SK-N-SH (cell line): ENCODE measurements at regions not wholly inside any gene's neighbourhood (a gene's known extent, or its start where the extent isn't known, plus 50 kb on each side); places are given as distances from the start of the nearest gene placed in this dataset.

ENCODE experiments used
- CTCF ChIA-PET: fragments of 300-600, 350-600 bp; formaldehyde crosslinking; extraction: SDS; loops from one replicate; lab custom pipeline; 2021; lab: Yijun Ruan, JAX
- POLR2A ChIA-PET: fragments of 350-600 bp; sonication (Branson Sonifier 250); formaldehyde crosslinking; extraction: SDS; loops from one replicate; lab custom pipeline; 2020; ENCODE audit warnings: antibody characterized with exemption, inconsistent platforms; lab: Yijun Ruan, JAX
- DNase-seq: peaks from one replicate; pipeline ENCODE4 v3.0.0; 2012
- H2AFZ ChIP-seq: fragments of 200-600 bp; sonication (generic); 2 replicates; pipeline ENCODE4 v1.8.1; 2016; ENCODE audit warnings: antibody characterized with exemption, mild to moderate bottlenecking, low read depth
- H3F3A ChIP-seq: fragments of 200-600 bp; sonication (generic); replicated peaks from 2 replicates; pipeline ENCODE3; 2016; ENCODE audit warnings: antibody characterized with exemption, mild to moderate bottlenecking; ENCODE audit not compliant: insufficient read depth
- H3K27ac ChIP-seq, 2 experiments: fragments of 200-500 bp in 1 of 2; fragments of 200-600 bp in 1 of 2; sonication (Bioruptor generic) in 1 of 2; sonication (generic), shearing (Covaris generic) in 1 of 2; 2 replicates each; pipeline versions ENCODE4 v1.5.1 to v1.6.1; 2014 to 2016; ENCODE audit warnings: low read depth in 2 of 2, inconsistent platforms in 1 of 2, low read length in 1 of 2, mild to moderate bottlenecking in 1 of 2, mixed read lengths in 1 of 2
- H3K27me3 ChIP-seq: fragments of 200-600 bp; sonication (generic), shearing (Covaris generic); 2 replicates; pipeline ENCODE4 v1.6.1; 2016; ENCODE audit warnings: mixed run types; ENCODE audit not compliant: insufficient read depth
- H3K36me3 ChIP-seq, 2 experiments: fragments of 200-500 bp in 1 of 2; fragments of 200-600 bp in 1 of 2; sonication (Bioruptor generic) in 1 of 2; sonication (generic) in 1 of 2; replicated peaks in 1 of 2; 2 replicates each; pipeline versions ENCODE3 to v1.5.1; 2014 to 2016; ENCODE audit warnings: low read length in 1 of 2, mild to moderate bottlenecking in 1 of 2; ENCODE audit not compliant: insufficient read depth in 2 of 2, control insufficient read depth in 1 of 2
- H3K4me1 ChIP-seq, 2 experiments: fragments of 200-500 bp in 1 of 2; fragments of 200-600 bp in 1 of 2; sonication (Bioruptor generic) in 1 of 2; sonication (generic), shearing (Covaris generic) in 1 of 2; 2 replicates each; pipeline versions ENCODE4 v1.5.1 to v1.6.1; 2014 to 2016; ENCODE audit warnings: low read depth in 1 of 2, low read length in 1 of 2, mixed run types in 1 of 2; ENCODE audit not compliant: insufficient read depth in 2 of 2, control insufficient read depth in 1 of 2
- H3K4me2 ChIP-seq: fragments of 200-600 bp; sonication (generic), shearing (Covaris generic); 2 replicates; pipeline ENCODE4 v1.6.1; 2017; ENCODE audit warnings: mixed run types
- H3K4me3 ChIP-seq, 2 experiments: fragments of 200-500 bp in 1 of 2; fragments of 200-600 bp in 1 of 2; sonication (Bioruptor generic) in 1 of 2; sonication (generic), shearing (Covaris generic) in 1 of 2; 2 replicates each; pipeline versions ENCODE4 v1.5.1 to v1.8.1; 2014 to 2016; ENCODE audit warnings: low read depth in 2 of 2, inconsistent platforms in 1 of 2, low read length in 1 of 2, mild to moderate bottlenecking in 1 of 2, mixed read lengths in 1 of 2, moderate library complexity in 1 of 2
- H3K79me2 ChIP-seq: fragments of 200-600 bp; sonication (generic); 2 replicates; pipeline ENCODE4 v1.8.1; 2017; ENCODE audit warnings: mild to moderate bottlenecking; ENCODE audit not compliant: insufficient read depth
- H3K9ac ChIP-seq: fragments of 200-600 bp; sonication (generic); 2 replicates; pipeline ENCODE4 v1.6.1; 2017; ENCODE audit warnings: mixed run types
- H3K9me2 ChIP-seq: fragments of 200-600 bp; sonication (generic); 2 replicates; pipeline ENCODE4 v1.6.1; 2017; ENCODE audit warnings: mixed run types
- H3K9me3 ChIP-seq: fragments of 200-600 bp; sonication (generic); 2 replicates; pipeline ENCODE4 v1.6.1; 2017; ENCODE audit warnings: mixed run types, mild to moderate bottlenecking, moderate library complexity
- H4K20me1 ChIP-seq: fragments of 200-600 bp; sonication (generic); 2 replicates; pipeline ENCODE4 v1.6.1; 2017; ENCODE audit warnings: mild to moderate bottlenecking, mixed run types; ENCODE audit not compliant: insufficient read depth
- EZH2phosphoT487 ChIP-seq: fragments of 200-600 bp; sonication (generic); IDR thresholded peaks from 2 replicates; pipeline ENCODE4 v1.6.1; 2017; ENCODE audit warnings: low read depth, mixed run types, mild to moderate bottlenecking, antibody characterized with exemption, moderate library complexity, borderline replicate concordance
- FOXJ3 ChIP-seq: sonication (generic); formaldehyde crosslinking; IDR thresholded peaks from 2 replicates; pipeline ENCODE4 v1.5.1; 2020; ENCODE audit warnings: mild to moderate bottlenecking, missing genetic modification reagents
- GABPA ChIP-seq: IDR thresholded peaks from 2 replicates; pipeline ENCODE4 v1.4.0; 2012; ENCODE audit warnings: low read depth, mild to moderate bottlenecking
- GATA2 ChIP-seq: sonication (generic); formaldehyde crosslinking; IDR thresholded peaks from 2 replicates; pipeline ENCODE4 v1.5.0; 2020; ENCODE audit warnings: mild to moderate bottlenecking, missing genetic modification reagents
- MEF2A ChIP-seq: IDR thresholded peaks from 2 replicates; pipeline ENCODE4 v1.4.0; 2012; ENCODE audit warnings: low read depth, borderline replicate concordance
- NFIC ChIP-seq: IDR thresholded peaks from 2 replicates; pipeline ENCODE4 v1.4.0; 2012; ENCODE audit warnings: borderline replicate concordance
- RAD21 ChIP-seq: IDR thresholded peaks from 2 replicates; pipeline ENCODE4 v1.6.1; 2012; ENCODE audit warnings: mild to moderate bottlenecking, low read length
- RCOR1 ChIP-seq: fragments of 150-350 bp; IDR thresholded peaks from 2 replicates; pipeline ENCODE4 v1.6.1; 2017; ENCODE audit warnings: antibody characterized with exemption, low read length
- SIN3A ChIP-seq: IDR thresholded peaks from 2 replicates; pipeline ENCODE4 v1.6.1; 2012; ENCODE audit warnings: low read depth, mild to moderate bottlenecking, low read length, moderate library complexity, borderline replicate concordance
- SMC3 ChIP-seq: IDR thresholded peaks from 2 replicates; pipeline ENCODE4 v1.6.1; 2012; ENCODE audit warnings: low read depth, low read length, improper control_type of control experiment
- TAF1 ChIP-seq: IDR thresholded peaks from 2 replicates; pipeline ENCODE4 v1.6.1; 2012; ENCODE audit warnings: low read depth, mild to moderate bottlenecking, low read length, moderate library complexity, borderline replicate concordance
- TCF12 ChIP-seq: IDR thresholded peaks from 2 replicates; pipeline ENCODE4 v1.4.0; 2012
- TEAD4 ChIP-seq: IDR thresholded peaks from 2 replicates; pipeline ENCODE4 v1.4.0; 2012; ENCODE audit warnings: mild to moderate bottlenecking, borderline replicate concordance; ENCODE audit not compliant: insufficient read depth
- YY1 ChIP-seq: IDR thresholded peaks from 2 replicates; pipeline ENCODE4 v1.4.0; 2012; ENCODE audit warnings: low read depth, mild to moderate bottlenecking
- WGBS: methylation state at CpG from one replicate; pipeline ENCODE4 v1.1.6; 2017; ENCODE audit warnings: low lambda C conversion rate; 5-methylcytosine and 5-hydroxymethylcytosine counted together
- TF ChIP-seq, protein P1 (sequence below): IDR thresholded peaks from 2 replicates; pipeline ENCODE4 v1.4.0; 2012; ENCODE audit warnings: low read depth, borderline replicate concordance
- TF ChIP-seq, protein P2 (sequence below): fragments of 200-600 bp; sonication (generic); IDR thresholded peaks from 2 replicates; pipeline ENCODE4 v1.6.1; 2017; ENCODE audit warnings: antibody characterized with exemption, mild to moderate bottlenecking, moderate library complexity
- TF ChIP-seq, protein P3 (sequence below): IDR thresholded peaks from 2 replicates; pipeline ENCODE4 v1.6.1; 2012; ENCODE audit warnings: mild to moderate bottlenecking, low read depth, low read length, moderate library complexity
- TF ChIP-seq, protein P4 (sequence below): IDR thresholded peaks from 2 replicates; pipeline ENCODE4 v1.4.0; 2012; ENCODE audit warnings: low read depth

DNA sequence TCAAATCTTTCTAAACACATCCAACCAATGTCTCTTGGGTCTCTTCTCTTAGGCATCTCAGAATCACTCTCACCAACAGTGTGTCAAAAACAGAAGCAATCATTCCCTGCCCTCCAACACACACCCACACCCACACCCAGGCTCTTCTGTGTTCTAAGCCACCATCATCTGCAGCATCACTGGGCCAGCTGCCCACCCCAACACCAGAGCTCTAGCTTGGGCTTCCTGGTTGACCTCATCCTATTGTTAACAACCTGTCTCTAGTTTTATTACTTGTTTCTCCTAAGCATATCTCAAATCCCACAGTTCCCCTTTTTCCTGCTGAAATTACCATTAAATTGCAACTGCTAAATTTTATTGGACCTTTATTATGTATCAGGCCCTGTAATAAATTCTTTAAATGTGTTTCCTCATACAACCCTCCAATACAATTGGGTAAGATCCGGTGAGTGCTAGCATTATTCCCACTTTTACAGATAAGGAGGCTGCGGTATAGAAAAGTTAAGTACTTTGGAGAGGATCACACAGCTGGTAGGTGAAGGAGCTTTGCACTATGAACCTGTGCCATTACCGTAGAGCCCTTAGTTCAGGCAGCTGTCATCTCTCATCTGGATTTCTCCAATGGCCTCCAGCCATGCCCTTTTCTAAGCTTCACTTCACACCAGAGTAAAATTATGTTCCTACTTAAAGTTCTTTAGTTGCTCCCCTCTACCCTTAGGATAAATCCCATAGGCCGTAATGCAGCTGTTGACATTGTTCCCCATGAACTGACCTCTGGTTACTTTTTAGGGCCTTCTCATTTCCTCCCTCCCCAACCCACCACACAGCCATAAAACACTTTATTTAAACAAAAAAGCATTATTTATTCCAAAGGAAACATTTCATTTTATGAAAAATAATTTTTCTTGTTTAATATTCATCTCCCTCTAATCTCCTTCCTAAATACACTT lies 227.7 kb downstream of the B3GLCT start (continued):
- TF ChIP-seq, protein P1, sequence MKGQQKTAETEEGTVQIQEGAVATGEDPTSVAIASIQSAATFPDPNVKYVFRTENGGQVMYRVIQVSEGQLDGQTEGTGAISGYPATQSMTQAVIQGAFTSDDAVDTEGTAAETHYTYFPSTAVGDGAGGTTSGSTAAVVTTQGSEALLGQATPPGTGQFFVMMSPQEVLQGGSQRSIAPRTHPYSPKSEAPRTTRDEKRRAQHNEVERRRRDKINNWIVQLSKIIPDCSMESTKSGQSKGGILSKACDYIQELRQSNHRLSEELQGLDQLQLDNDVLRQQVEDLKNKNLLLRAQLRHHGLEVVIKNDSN = no peak
- TF ChIP-seq NFIC (no peak), RAD21 (no peak), SIN3A (no peak), TEAD4 (no peak), RCOR1 (no peak), YY1 (no peak)

DNA sequence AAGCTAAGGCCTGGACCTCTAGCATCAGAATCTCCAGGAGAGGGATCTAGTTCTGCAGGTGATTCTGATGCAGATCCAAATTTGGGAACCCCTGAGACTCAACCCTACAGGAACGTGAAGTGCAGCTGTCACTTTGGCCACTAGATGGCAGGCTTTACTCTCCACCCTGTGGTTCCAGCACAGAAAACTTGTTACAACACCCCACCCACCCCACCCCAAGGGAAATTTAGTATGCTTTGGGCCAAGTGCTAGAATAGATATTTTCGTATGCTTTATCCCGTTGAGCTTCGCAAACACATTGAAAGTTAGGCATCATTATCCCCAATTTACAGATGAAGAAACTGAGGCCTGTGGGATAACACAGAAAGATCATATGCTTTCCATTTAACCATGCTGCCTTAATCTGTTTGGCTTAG lies 232.0 kb downstream of the B3GLCT start:
- Histone ChIP-seq H3K4me3 (no peak overlapping the region), H3K9ac (no peak overlapping the region), H3K27ac (no peak overlapping the region), H2AFZ (no peak overlapping the region), H3K79me2 (no peaks in the 10 kb centered on the region), H3F3A (no peaks in the 10 kb centered on the region), H3K4me1 (peaks cover 0 to 6% of the 10 kb centered on the region in 2 experiments; a peak in 2 of 4 replicates), H3K9me2 (no peaks in the 10 kb centered on the region), H3K4me2 (no peak overlapping the region), H4K20me1 (no peaks in the 10 kb centered on the region), H3K9me3 (no peaks in the 10 kb centered on the region), H3K36me3 (no peaks in the 10 kb centered on the region), H3K27me3 (no peaks in the 10 kb centered on the region)
- TF ChIP-seq, protein P2, sequence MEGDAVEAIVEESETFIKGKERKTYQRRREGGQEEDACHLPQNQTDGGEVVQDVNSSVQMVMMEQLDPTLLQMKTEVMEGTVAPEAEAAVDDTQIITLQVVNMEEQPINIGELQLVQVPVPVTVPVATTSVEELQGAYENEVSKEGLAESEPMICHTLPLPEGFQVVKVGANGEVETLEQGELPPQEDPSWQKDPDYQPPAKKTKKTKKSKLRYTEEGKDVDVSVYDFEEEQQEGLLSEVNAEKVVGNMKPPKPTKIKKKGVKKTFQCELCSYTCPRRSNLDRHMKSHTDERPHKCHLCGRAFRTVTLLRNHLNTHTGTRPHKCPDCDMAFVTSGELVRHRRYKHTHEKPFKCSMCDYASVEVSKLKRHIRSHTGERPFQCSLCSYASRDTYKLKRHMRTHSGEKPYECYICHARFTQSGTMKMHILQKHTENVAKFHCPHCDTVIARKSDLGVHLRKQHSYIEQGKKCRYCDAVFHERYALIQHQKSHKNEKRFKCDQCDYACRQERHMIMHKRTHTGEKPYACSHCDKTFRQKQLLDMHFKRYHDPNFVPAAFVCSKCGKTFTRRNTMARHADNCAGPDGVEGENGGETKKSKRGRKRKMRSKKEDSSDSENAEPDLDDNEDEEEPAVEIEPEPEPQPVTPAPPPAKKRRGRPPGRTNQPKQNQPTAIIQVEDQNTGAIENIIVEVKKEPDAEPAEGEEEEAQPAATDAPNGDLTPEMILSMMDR = peak; percentile 71
- peak; percentile 72 for TF ChIP-seq SMC3
- TF ChIP-seq RAD21 = peak; percentile 75
- TF ChIP-seq TAF1 = no peak
- no peak for TF ChIP-seq SIN3A
- no peak for TF ChIP-seq GABPA
- no peak for TF ChIP-seq TCF12
- no peak for TF ChIP-seq EZH2phosphoT487
- no peak for TF ChIP-seq YY1
- TF ChIP-seq, protein P3, sequence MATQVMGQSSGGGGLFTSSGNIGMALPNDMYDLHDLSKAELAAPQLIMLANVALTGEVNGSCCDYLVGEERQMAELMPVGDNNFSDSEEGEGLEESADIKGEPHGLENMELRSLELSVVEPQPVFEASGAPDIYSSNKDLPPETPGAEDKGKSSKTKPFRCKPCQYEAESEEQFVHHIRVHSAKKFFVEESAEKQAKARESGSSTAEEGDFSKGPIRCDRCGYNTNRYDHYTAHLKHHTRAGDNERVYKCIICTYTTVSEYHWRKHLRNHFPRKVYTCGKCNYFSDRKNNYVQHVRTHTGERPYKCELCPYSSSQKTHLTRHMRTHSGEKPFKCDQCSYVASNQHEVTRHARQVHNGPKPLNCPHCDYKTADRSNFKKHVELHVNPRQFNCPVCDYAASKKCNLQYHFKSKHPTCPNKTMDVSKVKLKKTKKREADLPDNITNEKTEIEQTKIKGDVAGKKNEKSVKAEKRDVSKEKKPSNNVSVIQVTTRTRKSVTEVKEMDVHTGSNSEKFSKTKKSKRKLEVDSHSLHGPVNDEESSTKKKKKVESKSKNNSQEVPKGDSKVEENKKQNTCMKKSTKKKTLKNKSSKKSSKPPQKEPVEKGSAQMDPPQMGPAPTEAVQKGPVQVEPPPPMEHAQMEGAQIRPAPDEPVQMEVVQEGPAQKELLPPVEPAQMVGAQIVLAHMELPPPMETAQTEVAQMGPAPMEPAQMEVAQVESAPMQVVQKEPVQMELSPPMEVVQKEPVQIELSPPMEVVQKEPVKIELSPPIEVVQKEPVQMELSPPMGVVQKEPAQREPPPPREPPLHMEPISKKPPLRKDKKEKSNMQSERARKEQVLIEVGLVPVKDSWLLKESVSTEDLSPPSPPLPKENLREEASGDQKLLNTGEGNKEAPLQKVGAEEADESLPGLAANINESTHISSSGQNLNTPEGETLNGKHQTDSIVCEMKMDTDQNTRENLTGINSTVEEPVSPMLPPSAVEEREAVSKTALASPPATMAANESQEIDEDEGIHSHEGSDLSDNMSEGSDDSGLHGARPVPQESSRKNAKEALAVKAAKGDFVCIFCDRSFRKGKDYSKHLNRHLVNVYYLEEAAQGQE = no peak
- TF ChIP-seq, protein P4, sequence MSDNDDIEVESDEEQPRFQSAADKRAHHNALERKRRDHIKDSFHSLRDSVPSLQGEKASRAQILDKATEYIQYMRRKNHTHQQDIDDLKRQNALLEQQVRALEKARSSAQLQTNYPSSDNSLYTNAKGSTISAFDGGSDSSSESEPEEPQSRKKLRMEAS = no peak
- TF ChIP-seq FOXJ3 (CRISPR knock-in tag) = no peak
- TF ChIP-seq, protein P1 = no peak
- no peak for TF ChIP-seq GATA2 (CRISPR knock-in tag)
- TF ChIP-seq MEF2A = no peak
- no peak for TF ChIP-seq RCOR1
- ChIA-PET CTCF (interaction anchor here (0.6 to 13.8 kb wide), 32 partner anchors 10 to 783 kb away, joined by 3 to 383 read pairs (median 4); partner anchors contain the start of gene RXFP2), POLR2A (no interaction called here)
- WGBS = 12% methylated on average over 3 of the region's 4 CpGs
- DNase-seq = peak; percentile 46
